ENCODE measurements at regions not wholly inside any gene's neighbourhood (a gene's known extent, or its start where the extent isn't known, plus 50 kb on each side); places are given as distances from the start of the nearest gene placed in this dataset.
"Not testable (repeated sequence)": the region's sequence is repeated elsewhere in the genome, so short reads cannot be mapped to it uniquely, and the experiment has no call there.

- no peak for DNase-seq
Observed at GRCh38 chrX:40224658-40225057, 126.9 kb upstream of the BCOR start.

- not testable (repeated sequence) for DNase-seq
Observed at GRCh38 chrX:40222612-40223011, 124.9 kb upstream of the BCOR start.

- DNase-seq = no peak
Observed at GRCh38 chrX:40213092-40213491, 115.3 kb upstream of the BCOR start.

GRCh38 chrX:40209951-40210617 is 112.3 kb upstream of the BCOR start:
- DNase-seq = no peak

GRCh38 chrX:40207626-40208025 is 109.9 kb upstream of the BCOR start:
- no peak for DNase-seq

GRCh38 chrX:40205471-40205870 is 107.7 kb upstream of the BCOR start:
- DNase-seq = no peak

GRCh38 chrX:40202456-40202855 is 104.7 kb upstream of the BCOR start:
- DNase-seq = no peak

GRCh38 chrX:40201329-40201885 is 103.6 kb upstream of the BCOR start:
- no peak for DNase-seq

GRCh38 chrX:40199704-40200103 is 101.9 kb upstream of the BCOR start:
- no peak for DNase-seq

- DNase-seq = no peak
Observed at GRCh38 chrX:40197071-40197470, 99.3 kb upstream of the BCOR start.

- DNase-seq = no peak
Observed at GRCh38 chrX:40195368-40195767, 97.6 kb upstream of the BCOR start.

GRCh38 chrX:40192196-40192595 is 94.4 kb upstream of the BCOR start:
- no peak for DNase-seq

- no peak for DNase-seq
Observed at GRCh38 chrX:40189637-40190036, 91.9 kb upstream of the BCOR start.

GRCh38 chrX:40188573-40189417 is 91.0 kb upstream of the BCOR start:
- no peak for DNase-seq

GRCh38 chrX:40184968-40185367 is 87.2 kb upstream of the BCOR start:
- DNase-seq = no peak

GRCh38 chrX:40182615-40183014 is 84.9 kb upstream of the BCOR start:
- DNase-seq = no peak

- DNase-seq = no peak
Observed at GRCh38 chrX:40182095-40182494, 84.3 kb upstream of the BCOR start.

- no peak for DNase-seq
Observed at GRCh38 chrX:40179283-40179682, 81.5 kb upstream of the BCOR start.

- DNase-seq = no peak
Observed at GRCh38 chrX:40177942-40178715, 80.4 kb upstream of the BCOR start.

- DNase-seq = no peak
Observed at GRCh38 chrX:40177489-40177888, 79.7 kb upstream of the BCOR start.

GRCh38 chrX:40177117-40177430 is 79.3 kb upstream of the BCOR start:
- no peak for DNase-seq

GRCh38 chrX:40176351-40177116 is 78.8 kb upstream of the BCOR start:
- no peak for DNase-seq

Measured in AML-193 (cell line).